Erythroblast (primary cell): ENCODE measurements at regions not wholly inside any gene's neighbourhood (a gene's known extent, or its start where the extent isn't known, plus 50 kb on each side); places are given as distances from the start of the nearest gene placed in this dataset.

ENCODE experiments used
- GATA1 ChIP-seq: IDR thresholded peaks from 2 replicates; pipeline ENCODE4 v1.6.1; 2011; ENCODE audit warnings: low read depth, mild to moderate bottlenecking, control low read depth, low read length, moderate library complexity
- POLR2A ChIP-seq: IDR thresholded peaks from 2 replicates; pipeline ENCODE4 v1.6.1; 2011; ENCODE audit warnings: mild to moderate bottlenecking, low read length

DNA sequence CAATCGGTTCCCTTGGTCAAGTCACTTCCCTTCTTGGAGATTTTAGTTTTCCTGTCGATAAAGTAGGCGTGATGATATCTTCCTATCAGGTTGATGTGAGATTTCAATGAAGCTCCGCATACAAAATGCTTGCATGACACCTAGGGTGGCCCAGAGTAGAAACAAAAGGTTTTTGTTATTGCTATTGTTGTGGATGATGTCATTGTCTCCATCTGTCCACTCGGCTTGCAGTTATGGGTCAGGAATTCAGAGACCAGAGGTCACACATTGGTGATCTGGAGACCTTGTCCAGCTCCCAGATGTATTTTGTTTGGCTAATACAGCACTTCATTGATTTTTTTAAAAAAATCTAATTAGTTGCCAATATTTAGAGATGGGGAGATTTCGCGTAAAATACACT is 382.1 kb downstream of the MN1 start:
- TF ChIP-seq POLR2A: no peak
- TF ChIP-seq GATA1: no peak
